Stimulated activated naive CD8-positive, alpha-beta T cell treated with anti-CD3 and anti-CD28 coated beads, Interleukin-15, Interleukin-2, amounts not matched to agents 100 U/mL and 50 U/mL, for 24 hours (primary cell): ENCODE measurements at regions not wholly inside any gene's neighbourhood (a gene's known extent, or its start where the extent isn't known, plus 50 kb on each side); places are given as distances from the start of the nearest gene placed in this dataset.
"Not testable (repeated sequence)": the region's sequence is repeated elsewhere in the genome, so short reads cannot be mapped to it uniquely, and the experiment has no call there.

Source experiments
- ATAC-seq: fragments of 150-1000 bp; cut with Tn5 transposase; one replicate; pipeline ENCODE4 v1.10.0; 2021
- DNase-seq: peaks from one replicate; pipeline ENCODE4 v3.0.0; 2021

DNA sequence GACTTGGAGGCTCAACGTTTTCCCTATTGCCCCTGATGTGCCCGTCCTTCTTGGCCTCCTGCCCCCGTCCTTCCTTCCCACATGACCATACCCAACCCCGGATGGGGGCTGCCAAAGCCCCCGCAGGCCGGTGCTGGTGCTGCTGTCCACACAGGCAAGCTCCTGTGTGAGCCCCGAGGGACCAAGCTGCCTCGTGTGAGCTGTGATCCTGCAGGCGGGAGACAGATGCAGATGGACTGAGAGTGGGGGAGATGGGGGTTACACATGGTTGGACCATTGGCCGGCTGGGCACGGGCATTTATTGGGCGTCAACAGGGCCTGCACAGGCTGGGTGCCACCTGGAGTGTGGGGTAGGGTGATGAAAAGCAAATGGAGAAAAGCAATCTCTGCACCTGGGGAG lies 313.2 kb upstream of the B3GAT1 start:
- DNase-seq (no peak), ATAC-seq (no peak)

DNA sequence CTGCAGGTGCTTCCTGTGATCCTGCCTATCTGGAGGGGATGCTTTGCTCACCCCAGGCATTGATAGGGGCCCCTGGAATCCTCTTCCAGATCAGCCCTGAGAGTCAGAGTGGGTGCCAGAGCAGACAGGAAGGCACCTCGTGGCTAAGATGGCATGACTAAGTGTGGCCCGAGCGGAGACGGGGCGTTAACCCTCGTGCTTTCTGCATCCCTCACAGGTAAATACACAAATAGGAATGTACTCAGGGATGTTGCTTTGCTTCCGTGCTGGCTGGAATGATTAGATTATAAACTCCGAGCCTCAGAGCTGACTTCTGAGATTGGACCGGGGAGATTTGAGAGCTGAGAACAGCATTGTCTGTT lies 312.7 kb upstream of the B3GAT1 start:
- no peak for DNase-seq
- ATAC-seq: no peak

DNA sequence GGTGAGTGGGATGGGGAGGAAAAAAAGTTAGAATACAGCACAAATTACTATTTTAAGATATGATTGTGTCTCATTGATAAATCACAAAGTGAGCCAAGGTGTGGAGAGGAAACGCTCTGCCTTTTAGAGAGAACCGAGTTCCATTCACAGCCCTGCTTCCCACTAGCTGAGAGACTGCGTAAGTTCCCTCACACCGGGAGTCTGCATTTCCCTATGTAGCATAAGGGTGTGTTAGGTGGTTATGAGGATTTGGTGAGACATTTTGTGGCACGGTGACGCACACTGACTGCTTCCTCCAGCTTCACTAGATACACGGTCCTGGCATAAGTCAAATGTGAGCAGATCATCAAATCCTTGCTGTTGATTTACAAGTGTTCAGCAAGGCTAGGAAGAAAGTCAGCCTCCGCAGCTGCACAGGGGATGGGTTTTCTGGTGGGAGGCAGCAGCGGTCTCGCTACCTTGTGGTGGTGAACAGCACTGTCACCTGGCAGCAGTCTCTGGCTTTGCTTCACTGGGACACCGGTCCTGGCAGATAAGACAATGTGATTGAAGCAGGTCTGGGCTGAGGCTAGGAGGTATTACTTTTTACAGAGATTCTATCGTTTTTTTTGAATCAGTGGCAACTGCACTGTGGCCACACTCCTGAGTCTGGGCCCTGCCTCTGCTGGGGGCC lies 312.2 kb upstream of the B3GAT1 start:
- no peak for DNase-seq
- ATAC-seq: no peak

DNA sequence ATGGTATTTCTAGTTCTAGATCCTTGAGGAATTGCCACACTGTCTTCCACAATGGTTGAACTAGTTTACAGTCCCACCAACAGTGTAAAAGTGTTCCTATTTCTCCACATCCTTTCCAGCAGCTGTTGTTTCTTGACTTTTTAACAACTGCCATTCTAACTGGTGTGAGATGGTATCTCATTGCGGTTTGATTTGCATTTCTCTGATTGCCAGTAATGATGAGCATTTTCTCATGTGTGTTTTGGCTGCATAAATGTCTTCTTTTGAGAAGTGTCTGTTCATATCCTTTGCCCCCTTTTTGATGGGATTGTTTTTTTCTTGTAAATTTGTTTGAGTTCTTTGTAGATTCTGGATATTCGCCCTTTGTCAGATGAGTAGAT lies 308.6 kb upstream of the B3GAT1 start:
- DNase-seq, ATAC-seq: not testable (repeated sequence)

DNA sequence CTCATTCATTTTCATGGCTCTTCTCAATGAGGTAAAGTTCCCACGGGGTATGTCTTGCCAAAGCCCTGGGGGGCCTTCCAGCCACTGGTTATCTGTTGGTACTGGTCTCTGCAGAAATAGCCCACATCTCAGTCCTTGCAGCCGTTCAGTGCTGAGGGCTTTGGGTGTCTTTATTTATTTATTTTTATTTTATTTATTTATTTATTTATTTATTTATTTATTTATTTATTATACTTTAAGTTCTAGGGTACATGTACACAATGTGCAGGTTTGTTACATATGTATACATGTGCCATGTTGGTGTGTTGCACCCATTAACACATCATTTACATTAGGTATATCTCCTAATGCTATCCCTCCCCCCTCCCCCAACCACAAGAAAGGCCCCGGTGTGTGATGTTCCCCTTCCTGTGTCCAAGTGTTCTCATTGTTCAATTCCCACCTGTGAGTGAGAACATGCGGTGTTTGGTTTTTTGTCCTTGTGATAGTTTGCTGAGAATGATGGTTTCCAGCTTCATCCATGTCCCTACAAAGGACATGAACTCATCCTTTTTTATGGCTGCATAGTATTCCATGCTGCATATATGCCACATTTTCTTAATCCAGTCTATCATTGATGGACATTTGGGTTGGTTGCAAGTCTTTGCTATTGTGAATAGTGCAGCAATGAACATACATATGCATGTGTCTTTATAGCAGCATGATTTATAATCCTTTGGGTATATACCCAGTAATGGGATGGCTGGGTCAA lies 308.1 kb upstream of the B3GAT1 start:
- ATAC-seq, DNase-seq: not testable (repeated sequence)

DNA sequence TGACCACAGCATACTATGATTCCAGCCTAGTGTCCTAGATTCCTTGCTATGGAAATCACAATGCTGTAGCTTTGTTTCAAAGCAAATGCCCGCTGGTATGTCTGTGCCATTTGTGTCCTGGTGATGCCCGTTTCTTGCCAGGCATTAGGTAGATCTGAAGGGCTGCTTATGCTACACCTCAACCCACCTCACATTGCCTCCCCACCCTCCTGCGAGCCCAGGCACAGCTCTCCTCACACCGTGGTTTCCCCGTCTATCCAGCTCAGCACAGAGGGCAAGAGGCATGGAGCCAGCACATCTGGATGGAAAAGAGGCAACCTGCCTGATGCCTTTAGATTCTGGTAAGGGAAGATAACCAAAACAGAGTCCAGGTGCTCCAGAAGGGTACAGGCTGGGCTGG lies 307.4 kb upstream of the B3GAT1 start:
- DNase-seq (no peak), ATAC-seq (no peak)

DNA sequence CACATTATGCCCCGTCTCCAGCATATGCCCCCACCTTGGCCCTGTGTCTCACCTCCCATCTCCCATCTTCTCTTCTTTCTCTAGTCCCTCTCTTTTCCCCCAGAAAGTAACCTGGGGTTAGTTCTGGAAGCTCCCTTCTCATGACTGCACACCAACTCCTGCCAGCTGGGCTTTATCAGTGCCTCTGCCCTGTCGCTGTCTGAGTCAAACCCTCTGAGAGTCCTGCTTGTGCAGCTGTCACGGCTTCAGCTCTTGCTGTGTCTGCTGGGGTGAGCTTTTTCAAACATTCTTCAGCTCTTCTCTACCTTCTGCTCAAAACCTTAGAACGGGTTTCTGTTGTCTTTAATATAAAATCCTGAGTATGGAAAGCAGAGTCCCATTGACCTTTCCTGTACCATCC lies 304.5 kb upstream of the B3GAT1 start:
- DNase-seq: no peak
- no peak for ATAC-seq

DNA sequence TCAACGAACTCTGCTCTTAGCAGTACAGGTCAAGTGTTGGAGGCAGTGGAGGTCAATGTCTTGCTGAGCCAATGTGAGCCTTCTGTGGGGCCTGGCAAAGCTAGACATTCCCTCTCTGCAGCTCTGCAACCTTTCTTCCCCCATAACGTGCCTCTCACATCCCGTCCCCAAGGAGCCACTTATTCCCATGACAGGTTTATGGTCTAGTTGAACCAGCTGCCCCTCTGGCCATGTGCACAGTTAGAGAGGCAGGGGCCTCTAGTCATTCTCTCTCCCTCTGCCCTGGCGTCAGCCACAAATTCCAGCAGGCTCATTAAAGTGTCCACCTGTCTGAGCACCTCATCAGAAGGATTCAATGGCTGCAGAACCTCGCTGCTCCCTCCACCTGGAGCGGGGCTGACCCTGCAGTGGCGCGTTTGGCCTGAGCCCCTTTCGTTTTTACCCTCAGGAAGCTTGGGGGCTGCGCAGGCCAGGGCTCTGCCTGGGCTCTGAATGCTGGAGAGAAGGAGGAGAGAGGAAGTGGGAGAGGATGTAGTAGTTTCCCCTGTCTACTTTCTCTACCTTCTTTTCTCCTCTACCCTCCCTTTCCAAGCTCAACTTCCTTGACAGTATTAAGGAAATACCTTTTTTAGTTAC lies 302.1 kb upstream of the B3GAT1 start:
- DNase-seq: no peak
- ATAC-seq: no peak

DNA sequence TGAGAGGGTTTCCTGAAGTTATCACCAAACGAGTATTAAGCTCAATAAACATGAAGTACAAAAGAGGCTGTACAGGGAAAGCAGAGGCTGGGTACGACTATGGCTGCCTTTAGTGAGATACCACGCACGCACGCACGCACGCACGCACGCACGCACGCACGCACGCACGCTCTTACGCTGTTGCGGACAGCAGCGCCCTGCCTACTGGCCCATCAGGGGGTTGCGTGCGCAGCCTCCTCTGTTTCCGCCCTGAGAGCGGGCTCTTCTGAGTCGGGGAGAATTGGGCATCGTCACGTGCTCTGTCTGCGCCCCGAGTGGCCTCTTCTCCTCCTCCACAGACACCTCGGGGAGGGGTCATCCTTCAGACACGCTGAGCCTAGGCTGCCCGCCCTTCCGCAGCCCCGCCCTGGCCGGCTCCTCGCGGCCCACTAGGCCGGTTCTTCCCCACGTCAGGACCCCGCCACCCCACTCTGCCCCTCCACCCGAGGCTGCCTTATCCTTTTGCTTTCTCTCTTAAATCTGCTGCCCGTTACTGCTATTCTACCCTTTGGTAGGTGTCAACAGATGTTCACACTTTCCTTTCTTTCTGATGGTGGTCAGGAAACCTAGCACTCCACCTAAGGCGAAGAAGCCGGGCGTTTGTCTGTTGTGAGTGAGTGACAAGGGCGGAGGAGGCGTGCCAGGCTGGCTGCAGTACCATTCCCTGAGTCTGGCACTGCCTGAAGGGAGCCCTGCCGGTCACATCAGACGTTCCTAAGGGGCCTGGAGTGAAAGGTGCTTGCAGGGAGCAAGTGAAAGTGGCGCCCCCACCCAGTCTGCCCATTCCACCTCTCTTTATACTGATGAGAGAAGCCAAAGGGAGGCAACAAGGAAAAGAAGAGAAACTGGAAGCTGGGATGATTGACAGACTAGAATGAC lies 300.4 kb upstream of the B3GAT1 start:
- ATAC-seq (no peak), DNase-seq (no peak)

DNA sequence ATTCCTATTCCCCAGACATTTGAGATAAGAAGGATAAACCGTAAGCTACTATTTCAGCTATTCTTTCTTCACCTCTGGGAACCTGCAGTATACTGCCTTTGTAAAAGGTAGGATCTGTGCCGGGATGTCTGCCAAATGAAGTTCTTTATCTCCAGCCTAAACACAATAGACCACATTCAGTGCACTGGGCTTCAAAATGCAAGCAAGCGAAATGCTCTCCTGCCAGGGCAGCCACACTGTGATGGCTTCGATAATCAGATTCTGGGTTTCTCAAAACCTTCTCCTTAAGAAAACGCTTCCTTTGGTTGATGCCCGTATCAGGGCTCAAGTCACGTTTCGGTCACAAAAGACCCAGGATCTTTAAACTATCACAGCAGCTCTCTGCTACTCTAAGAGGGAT lies 299.5 kb upstream of the B3GAT1 start:
- ATAC-seq (no peak), DNase-seq (no peak)

DNA sequence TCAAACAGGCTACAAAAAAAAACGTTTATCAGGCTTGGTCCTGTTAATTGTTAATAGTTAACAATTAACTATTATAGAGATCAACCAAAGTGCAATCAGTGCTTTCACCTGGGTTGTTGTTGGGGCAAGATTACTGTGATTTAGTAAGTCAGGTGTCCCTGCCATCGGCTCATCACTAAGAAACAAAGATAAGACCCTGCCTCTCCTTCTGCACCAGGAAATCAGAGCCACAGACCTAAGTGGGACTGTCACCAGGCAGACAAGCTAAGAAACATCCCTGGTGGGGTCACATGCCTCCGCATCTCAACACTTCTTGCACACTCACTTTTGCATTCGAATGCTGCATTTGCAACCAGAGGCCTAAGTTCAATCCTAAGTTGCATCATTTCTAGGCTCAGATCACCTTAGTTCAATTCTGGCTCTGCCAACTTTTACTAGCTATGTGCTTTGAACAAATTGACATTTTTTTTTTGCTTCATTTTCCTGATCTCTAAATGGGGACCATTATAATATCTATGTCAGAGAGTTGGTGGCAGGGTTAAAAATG lies 298.9 kb upstream of the B3GAT1 start:
- no peak for DNase-seq
- ATAC-seq: no peak

DNA sequence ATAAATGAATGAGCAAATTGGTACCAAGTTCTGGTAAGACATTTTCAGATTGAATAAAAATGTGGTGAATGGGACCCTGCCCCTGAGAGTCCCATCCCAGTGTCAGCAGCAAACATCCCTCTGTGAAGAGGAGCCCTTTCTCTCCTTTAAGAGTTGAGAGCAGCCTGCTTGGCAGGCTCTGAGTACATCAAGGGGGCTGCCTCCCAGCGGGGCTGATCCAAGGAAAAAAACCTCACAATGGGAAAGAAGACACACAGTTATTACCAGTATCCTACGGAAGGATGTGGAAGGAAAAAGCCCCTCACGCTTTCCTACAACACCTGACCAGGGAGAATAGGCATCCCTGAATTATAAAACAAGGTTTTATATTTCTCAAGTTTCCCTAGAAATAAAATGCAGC lies 293.8 kb upstream of the B3GAT1 start:
- ATAC-seq (no peak), DNase-seq (no peak)

DNA sequence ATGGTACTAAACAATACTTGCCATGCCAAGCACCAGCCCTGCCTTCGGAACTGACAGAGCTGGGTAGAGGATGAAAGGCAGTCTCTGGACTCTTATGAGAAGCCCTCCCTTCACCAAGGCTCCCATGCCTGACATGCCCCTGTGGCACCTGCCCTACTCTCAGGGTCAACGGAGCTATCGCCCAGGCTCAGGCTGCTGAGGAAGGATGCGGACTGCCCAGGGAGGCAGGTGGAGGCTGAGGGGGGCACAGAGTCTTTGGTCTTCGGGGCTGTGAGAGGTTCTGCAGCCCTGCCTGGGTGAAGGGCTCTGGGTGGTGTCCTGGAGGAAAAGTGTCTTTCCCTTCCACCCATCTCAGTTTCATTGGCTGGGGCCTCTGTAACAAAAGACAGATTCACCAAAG lies 290.8 kb upstream of the B3GAT1 start:
- DNase-seq: no peak
- ATAC-seq: no peak

DNA sequence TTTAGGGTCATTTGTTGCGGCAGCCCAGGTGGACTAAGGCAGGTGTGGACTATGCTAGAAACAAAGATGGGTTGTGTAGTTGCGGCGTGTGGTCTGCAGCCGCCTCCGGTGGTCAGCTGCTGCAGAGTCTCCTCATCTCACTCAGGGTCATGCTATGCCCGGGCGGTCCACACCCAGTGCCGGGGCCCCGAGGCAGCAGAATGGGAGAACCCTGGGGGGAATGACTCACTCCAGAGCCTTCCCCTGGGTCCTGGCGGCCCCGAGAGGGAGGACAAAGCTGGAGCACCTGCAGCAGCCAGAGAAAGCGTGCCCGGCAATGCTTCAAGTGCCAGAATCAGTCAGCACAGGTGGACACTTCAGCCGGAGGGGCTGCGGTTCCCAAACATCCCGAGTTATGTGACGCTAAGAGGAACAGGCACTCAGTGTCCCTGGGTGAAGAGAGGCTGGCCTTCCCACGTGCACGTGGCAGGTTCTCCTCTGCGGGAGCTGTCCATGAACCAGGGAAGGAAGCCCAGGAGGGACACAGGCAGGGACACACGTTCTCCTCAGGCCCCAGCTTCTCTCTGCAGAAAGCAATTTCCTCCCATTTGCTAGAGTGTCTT lies 289.6 kb upstream of the B3GAT1 start:
- ATAC-seq (no peak), DNase-seq (no peak)

DNA sequence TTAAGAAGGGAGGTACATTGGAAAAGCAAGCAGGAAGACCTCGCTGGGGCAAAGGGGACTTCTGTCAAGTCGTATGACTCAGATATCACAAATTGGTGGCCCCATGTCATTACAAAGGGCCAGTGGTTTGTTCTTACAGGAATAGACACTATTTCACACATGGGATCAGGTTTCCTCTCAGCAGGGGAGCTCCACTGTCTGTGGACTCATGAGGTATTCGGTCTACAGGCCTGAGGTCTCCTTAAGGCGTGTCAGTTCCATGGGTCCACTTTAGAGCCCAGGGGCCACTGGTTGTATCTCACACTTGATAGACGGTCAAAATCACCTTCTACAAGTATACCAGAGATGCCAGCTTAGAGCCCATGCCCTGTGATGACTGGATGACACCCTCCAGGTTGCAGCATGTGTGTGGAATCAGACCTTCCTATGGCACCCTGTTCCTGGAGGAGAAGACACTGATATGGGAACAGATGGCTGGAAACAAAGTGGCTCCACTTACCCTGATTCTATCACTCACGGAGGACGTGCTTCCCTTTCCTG lies 288.1 kb upstream of the B3GAT1 start:
- no peak for ATAC-seq
- no peak for DNase-seq

DNA sequence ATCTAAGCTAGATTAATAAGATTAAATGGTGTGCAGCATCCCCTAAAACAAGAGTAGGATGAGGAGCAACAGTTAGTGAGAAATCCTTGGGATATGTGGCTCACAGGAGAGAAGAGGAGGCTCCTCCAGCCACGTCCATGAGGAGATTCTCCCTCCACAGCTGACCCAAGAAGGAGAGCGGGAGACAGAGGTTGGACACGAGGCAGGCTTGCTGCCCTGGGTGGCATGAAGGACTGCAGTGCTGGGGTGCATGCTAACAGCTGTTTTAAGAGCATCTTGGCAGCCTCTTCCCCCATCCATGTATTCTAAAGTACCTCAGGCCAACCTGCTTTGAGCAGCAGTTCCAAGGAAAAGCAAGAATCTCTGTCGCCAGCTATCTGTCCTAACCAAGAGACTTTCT lies 284.4 kb upstream of the B3GAT1 start:
- DNase-seq (no peak), ATAC-seq (no peak)

DNA sequence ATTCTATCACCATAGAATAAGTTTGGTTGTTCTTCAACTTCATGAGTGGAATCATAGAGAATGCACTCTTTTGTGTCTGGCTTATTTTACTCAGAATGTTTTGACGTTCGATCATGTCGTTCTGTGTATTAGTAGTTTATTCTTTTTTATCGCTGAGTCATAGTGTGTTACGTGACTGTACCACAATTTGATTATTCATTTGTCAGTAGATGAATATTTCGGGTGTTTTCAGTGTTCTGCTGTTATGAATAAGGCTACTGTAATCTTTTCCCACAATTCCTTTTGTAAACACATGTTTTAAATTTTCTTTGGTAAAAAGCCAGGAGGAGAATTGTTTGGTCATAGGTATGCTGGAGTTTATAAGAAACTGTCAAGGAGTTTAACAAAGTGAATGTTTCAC lies 279.9 kb upstream of the B3GAT1 start:
- DNase-seq (no peak), ATAC-seq (no peak)

DNA sequence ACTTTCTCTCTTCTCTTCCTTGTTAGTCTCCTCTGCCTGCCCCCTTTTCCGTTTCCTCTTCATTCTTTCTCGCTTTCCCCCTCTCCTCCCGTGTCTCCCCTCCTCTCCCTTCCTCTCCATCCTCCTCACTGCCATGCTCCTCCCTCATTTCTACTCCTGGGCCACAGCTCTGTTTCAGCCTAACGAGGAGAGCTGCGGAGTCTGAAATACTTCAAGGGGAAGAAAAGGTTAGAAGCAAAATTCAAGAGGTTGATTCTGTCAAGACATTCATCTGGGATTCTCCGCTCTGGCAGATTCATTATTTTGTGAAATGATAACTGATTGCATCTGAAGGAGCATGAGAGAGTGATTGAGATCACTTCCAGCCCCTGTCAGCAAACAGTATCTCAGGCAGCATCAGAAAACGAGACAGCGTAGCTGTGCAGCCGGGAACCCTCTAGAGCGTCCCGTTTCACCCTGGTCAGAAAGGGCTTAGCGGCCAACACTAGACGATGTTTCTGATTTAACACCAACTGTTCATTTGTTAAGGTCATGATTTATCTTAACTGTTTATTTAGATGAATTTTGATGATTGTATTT lies 279.3 kb upstream of the B3GAT1 start:
- DNase-seq: no peak
- no peak for ATAC-seq

DNA sequence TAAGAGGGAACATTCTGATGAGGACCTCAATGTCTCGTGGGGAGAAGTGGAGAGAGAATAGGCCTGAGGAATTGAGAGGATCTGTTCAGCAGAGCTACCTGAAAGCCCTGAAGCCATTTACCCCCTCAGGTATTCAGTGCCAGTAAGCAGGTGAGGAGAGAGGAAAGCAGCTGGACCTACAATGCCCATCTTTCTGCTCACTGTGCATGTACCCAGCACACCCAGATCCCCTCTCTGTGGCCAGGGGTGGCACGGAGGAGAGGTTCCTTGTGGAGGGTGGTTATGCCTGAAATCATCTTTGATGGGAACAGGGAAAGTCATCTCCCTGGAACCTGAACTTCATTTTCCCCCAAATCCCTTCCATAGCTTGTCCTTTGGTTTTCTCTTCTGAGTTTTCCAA lies 277.8 kb upstream of the B3GAT1 start:
- ATAC-seq (no peak), DNase-seq (no peak)

DNA sequence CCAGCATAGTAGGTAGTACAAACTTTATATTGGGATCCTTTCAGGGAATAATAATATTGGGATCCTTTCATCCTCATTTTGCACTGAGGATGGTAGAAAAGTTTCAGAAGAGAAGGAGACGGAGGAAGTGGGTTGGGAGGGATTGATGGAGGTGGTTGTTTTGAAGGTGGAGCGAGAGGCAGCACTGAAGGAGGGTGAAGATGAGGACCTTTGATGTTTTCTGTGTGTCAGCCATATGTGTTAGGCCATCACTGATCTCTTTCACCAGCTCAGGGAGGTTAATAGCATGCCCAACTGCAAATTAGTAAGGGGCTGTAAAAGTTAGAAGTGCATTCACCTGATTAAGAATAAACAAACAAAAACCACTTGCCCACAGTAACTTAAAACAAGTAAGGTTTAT lies 275.5 kb upstream of the B3GAT1 start:
- no peak for ATAC-seq
- no peak for DNase-seq

DNA sequence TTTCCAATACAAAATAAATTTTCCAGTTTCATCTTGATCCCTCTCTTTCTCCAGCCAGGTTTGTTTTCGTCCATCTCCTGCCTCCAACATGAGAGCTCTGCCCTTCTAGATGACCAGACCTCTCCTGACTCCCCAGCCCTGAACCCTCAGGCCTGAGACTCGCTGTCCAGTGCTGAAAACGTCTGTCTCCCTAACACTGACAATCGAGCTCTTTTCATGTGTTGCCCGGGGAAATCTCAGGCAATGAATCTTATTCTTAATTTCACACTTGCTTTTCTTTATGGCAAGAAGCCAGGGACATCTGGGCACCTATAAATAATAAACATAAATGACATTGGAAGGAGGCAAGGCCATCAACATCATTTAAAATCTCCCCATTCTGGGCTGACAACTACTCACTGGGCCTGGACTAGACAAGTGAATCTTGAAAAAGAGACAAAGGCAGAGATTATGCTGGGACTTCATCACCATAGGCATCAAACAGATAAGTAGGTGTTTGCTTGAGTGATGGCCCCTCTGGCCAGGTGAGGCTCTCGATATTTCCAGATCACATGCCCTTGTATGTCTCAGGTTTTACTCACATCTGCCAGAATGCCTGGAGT lies 274.5 kb upstream of the B3GAT1 start:
- DNase-seq (no peak), ATAC-seq (no peak)
